Common myeloid progenitor, CD34-positive (primary cell): ENCODE measurements at regions not wholly inside any gene's neighbourhood (a gene's known extent, or its start where the extent isn't known, plus 50 kb on each side); places are given as distances from the start of the nearest gene placed in this dataset.

Source experiments
- CTCF ChIA-PET: fragments of 350-600 bp; sonication (Branson Sonifier 250); formaldehyde crosslinking; loops from one replicate; lab custom pipeline; 2021; ENCODE audit warnings: antibody characterized with exemption; lab: Charles Lee
- POLR2A ChIA-PET: fragments of 350-600 bp; sonication (Branson Sonifier 250); formaldehyde crosslinking; loops from one replicate; lab custom pipeline; 2021; ENCODE audit warnings: antibody characterized with exemption; lab: Charles Lee
- DNase-seq, 3 donors: peaks; one replicate each; pipeline versions ENCODE4 v3.0.0 to v3.0.0-alpha.2; 2013
- H3K27ac ChIP-seq, 2 experiments: 1 replicate in 1 of 2; 2 replicates in 1 of 2; pipeline ENCODE4 v1.7.0; 2013; ENCODE audit warnings: inconsistent platforms in 2 of 2, low read length in 2 of 2, mild to moderate bottlenecking in 2 of 2, low read depth in 1 of 2, moderate library complexity in 1 of 2; ENCODE audit not compliant: severe bottlenecking in 2 of 2, insufficient read depth in 1 of 2, poor library complexity in 1 of 2
- H3K27me3 ChIP-seq, 5 experiments: replicated peaks in 2 of 5; 1 replicate in 3 of 5; 2 replicates in 2 of 5; pipeline versions ENCODE4 v1.6.1 to v1.7.0; 2013; ENCODE audit warnings: low read length in 4 of 5, mild to moderate bottlenecking in 2 of 5, moderate library complexity in 2 of 5, inconsistent platforms in 1 of 5; ENCODE audit not compliant: insufficient read depth in 5 of 5, control insufficient read depth in 4 of 5
- H3K36me3 ChIP-seq, 4 experiments: 1 replicate in 2 of 4; 2 replicates in 2 of 4; pipeline versions ENCODE4 v1.6.1 to v1.7.0; 2013; ENCODE audit warnings: low read length in 3 of 4, control low read depth in 1 of 4, mild to moderate bottlenecking in 1 of 4; ENCODE audit not compliant: control insufficient read depth in 4 of 4, insufficient read depth in 4 of 4
- H3K4me1 ChIP-seq, 4 experiments: 1 replicate in 3 of 4; 2 replicates in 1 of 4; pipeline versions ENCODE4 v1.6.1 to v1.7.1; 2013; ENCODE audit warnings: low read length in 3 of 4, mild to moderate bottlenecking in 3 of 4, control low read depth in 1 of 4, inconsistent platforms in 1 of 4, moderate library complexity in 1 of 4; ENCODE audit not compliant: control insufficient read depth in 4 of 4, insufficient read depth in 4 of 4; ENCODE audit errors: control extremely low read depth in 1 of 4
- H3K4me3 ChIP-seq, 7 experiments: 1 replicate in 4 of 7; 2 replicates in 3 of 7; pipeline versions ENCODE4 v1.5.1 to v1.7.0; 2013; ENCODE audit warnings: mild to moderate bottlenecking in 7 of 7, low read length in 6 of 7, moderate library complexity in 6 of 7, inconsistent platforms in 2 of 7, low read depth in 2 of 7, control low read depth in 1 of 7; ENCODE audit not compliant: insufficient read depth in 4 of 7, control insufficient read depth in 1 of 7; ENCODE audit errors: extremely low read depth in 1 of 7
- H3K9me3 ChIP-seq, 5 experiments: 1 replicate in 4 of 5; 2 replicates in 1 of 5; pipeline versions ENCODE4 v1.6.1 to v1.7.1; 2013; ENCODE audit warnings: low read length in 4 of 5, mild to moderate bottlenecking in 2 of 5, inconsistent platforms in 1 of 5, low read depth in 1 of 5, moderate library complexity in 1 of 5; ENCODE audit not compliant: control insufficient read depth in 4 of 5, insufficient read depth in 2 of 5; ENCODE audit errors: control extremely low read depth in 1 of 5
- WGBS: methylation state at CpG from one replicate; pipeline ENCODE4 v1.1.5; 2013; ENCODE audit not compliant: insufficient coverage; 5-methylcytosine and 5-hydroxymethylcytosine counted together

DNA sequence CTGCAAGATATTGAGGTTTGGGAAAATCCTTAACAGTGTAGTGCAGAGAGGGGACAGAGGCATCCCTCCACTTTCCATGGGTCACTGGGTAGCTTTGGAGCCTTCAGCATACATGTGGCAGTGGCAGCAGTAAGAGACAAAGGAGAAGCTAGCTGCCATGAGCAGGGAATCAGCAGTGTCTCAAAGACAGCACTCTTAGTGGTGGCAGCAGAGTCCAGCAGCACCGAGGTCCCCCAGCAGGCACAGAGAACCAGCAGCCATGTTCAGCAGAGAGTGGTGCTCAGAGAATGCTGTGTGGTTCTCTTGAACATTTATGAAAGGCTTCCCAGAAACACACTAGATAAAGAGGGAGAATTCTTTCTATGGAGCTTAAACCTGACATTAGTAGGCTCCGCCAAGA is 308.5 kb downstream of the CENPC start:
- CTCF ChIA-PET = no interaction called here
- no peaks in the 10 kb centered on the region for H3K36me3 ChIP-seq
- H3K9me3 ChIP-seq = no peaks in the 10 kb centered on the region
- H3K27me3 ChIP-seq = peaks cover 0 to 2% (median 0%) of the 10 kb centered on the region in 5 experiments
- no peak overlapping the region for H3K4me3 ChIP-seq
- DNase-seq = no peak
- POLR2A ChIA-PET = no interaction called here
- 100% methylated on average over 2 of the region's 2 CpGs for WGBS
- H3K4me1 ChIP-seq = no peaks in the 10 kb centered on the region
- no peak overlapping the region for H3K27ac ChIP-seq

DNA sequence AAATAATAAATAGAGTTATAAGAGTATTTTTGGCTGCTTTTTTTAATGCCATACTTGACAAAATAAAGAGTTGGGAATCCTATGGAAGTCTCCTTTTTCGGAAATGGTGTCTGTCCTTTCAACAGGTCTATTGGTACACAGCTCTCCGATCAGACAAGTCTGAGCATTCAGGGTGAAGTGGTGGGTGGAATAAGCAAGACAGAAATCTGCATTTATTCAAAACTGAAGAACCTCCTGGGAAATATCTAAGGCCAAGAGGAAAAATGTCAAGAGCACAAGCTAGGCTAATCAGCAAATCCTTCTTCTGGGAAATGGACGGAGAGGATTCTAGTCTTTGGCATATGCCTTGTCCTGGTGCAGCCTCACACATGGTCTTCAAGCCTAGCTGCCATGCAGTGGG is 309.0 kb downstream of the CENPC start:
- H3K4me1 ChIP-seq = no peaks in the 10 kb centered on the region
- no peak overlapping the region for H3K4me3 ChIP-seq
- ChIA-PET POLR2A (no interaction called here), CTCF (no interaction called here)
- H3K36me3 ChIP-seq = no peaks in the 10 kb centered on the region
- H3K27ac ChIP-seq = no peak overlapping the region
- peaks cover 0 to 2% (median 0%) of the 10 kb centered on the region in 5 experiments for H3K27me3 ChIP-seq
- 100% methylated on average over 3 of the region's 3 CpGs for WGBS
- DNase-seq = no peak
- H3K9me3 ChIP-seq = no peaks in the 10 kb centered on the region

DNA sequence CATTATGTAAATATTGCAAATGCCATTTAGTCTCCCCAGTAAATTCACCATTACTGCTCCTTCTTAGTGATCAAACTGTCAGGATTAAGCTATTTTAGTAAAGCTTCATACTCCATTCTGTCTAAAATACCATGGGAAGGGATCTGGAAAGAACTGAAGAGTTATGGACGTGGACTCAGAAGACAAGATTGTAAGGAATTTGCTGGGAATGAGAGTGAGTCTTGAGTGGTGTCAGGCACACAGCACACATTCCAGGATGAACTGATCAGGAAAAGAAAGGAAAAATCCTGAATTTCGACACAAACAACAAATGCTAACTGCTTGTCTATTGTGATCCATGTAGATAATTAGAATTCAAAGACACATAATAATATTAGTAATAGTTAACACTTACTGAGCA is 311.0 kb downstream of the CENPC start:
- CTCF ChIA-PET = no interaction called here
- no peaks in the 10 kb centered on the region for H3K9me3 ChIP-seq
- POLR2A ChIA-PET = no interaction called here
- no peaks in the 10 kb centered on the region for H3K4me1 ChIP-seq
- H3K27ac ChIP-seq = no peak overlapping the region
- no peak overlapping the region for H3K4me3 ChIP-seq
- H3K27me3 ChIP-seq = peaks cover 0 to 2% (median 0%) of the 10 kb centered on the region in 5 experiments
- H3K36me3 ChIP-seq = no peaks in the 10 kb centered on the region
- 100% methylated on average over 1 of the region's 2 CpGs for WGBS
- DNase-seq = no peak

DNA sequence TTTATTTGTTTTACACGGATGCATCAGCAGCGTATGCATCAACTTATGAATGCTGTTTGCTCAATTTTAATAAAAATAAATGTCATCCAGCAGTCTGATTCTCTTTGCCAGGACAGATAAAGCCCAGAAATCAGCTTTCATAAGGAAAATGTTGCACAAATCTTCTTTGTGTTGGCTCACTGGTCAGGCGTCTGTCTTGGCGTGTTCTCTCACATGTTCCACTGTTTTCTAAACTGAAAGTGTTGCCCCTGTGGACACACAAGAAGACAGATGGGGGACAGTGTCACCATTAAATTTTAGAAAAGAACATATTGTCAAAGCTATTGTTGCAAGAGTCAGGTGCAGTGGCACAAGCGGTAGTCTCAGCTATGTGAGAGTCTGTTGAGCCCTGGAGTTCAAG is 316.2 kb downstream of the CENPC start:
- POLR2A ChIA-PET = no interaction called here
- no peak for DNase-seq
- Histone ChIP-seq H3K9me3 (no peaks in the 10 kb centered on the region), H3K27ac (no peak overlapping the region), H3K27me3 (no peaks in the 10 kb centered on the region), H3K36me3 (no peaks in the 10 kb centered on the region), H3K4me3 (no peak overlapping the region), H3K4me1 (no peaks in the 10 kb centered on the region)
- CTCF ChIA-PET = no interaction called here
- 93% methylated on average over 3 of the region's 5 CpGs for WGBS

DNA sequence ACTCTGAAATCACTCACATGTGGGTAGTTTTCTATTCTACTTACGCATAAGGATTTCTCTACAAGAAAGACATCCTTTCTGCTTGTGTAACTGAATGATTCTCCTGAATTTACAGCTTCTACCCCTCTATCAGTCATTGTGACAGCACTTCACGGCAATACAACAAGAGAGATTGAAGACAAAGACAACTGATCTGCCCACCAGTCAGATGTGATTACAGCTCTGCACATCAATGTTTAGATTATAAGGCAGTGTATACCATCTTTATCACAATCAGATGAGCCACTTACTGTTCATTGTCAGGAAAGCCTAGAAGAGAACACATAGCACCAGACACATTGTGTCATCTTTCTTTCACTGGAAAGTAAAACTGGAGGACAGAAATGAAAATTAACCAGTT is 324.4 kb downstream of the CENPC start:
- DNase-seq = no peak
- Histone ChIP-seq H3K9me3 (no peaks in the 10 kb centered on the region), H3K36me3 (no peaks in the 10 kb centered on the region), H3K4me1 (no peaks in the 10 kb centered on the region), H3K4me3 (no peak overlapping the region), H3K27me3 (no peaks in the 10 kb centered on the region), H3K27ac (no peak overlapping the region)
- ChIA-PET CTCF (interaction anchor here (0.7 to 1.3 kb wide), 3 partner anchors 9 to 12 kb away, joined by 3 read pairs; no protein-coding TSS in a partner anchor), POLR2A (no interaction called here)
- 100% methylated on average over 1 of the region's 2 CpGs for WGBS

DNA sequence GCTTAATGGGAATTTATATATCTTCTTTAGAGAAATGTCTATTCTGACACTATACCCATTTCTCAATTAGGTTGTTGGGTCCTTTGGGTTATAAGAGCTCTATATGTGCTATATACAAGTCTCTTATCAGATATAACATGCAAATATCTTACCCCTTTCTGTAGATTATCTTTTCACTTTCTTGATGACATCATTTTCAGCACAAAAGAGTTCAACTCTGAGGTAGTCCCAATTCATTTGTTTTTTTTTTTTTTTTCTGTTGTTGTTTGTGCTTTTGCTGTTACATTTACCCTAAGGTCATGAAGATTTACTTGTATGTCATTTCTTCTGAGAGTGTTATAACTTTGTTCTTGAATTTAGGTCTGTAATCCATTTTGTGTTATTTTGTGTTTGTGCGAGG is 326.4 kb downstream of the CENPC start:
- no peak overlapping the region for H3K27ac ChIP-seq
- WGBS = no CpG with 5 or more reads among the region's 1 CpG
- H3K4me3 ChIP-seq = no peak overlapping the region
- CTCF ChIA-PET = no interaction called here
- H3K27me3 ChIP-seq = no peaks in the 10 kb centered on the region
- no peak for DNase-seq
- no peaks in the 10 kb centered on the region for H3K36me3 ChIP-seq
- no peaks in the 10 kb centered on the region for H3K4me1 ChIP-seq
- H3K9me3 ChIP-seq = no peaks in the 10 kb centered on the region
- POLR2A ChIA-PET = no interaction called here

DNA sequence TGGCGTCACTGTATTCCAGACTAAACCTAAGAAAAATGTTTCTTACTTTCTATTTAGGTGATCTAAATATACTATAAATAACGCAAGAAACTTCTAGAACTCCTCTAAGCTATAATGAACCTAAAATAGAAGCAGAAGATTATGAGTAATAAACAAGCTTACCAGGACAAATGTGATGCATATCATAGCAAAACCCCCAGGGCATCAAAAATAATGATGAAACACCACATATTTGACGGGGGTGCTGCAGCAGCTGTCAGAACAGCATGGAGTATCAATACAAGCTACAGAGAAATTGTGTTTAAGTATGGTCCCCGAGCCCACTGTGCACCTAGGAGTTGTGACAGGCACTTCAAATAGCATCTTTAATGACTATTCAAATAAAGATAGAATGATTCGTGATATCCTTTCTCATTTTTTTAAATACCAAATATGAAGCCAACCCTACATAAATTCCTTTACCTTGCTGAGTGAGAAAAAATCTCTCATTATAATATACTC is 337.3 kb downstream of the CENPC start:
- POLR2A ChIA-PET = no interaction called here
- H3K9me3 ChIP-seq = peaks cover 0 to 7% (median 2%) of the 10 kb centered on the region in 5 experiments
- no peak for DNase-seq
- WGBS = 100% methylated on average over 1 of the region's 5 CpGs
- H3K4me3 ChIP-seq = no peak overlapping the region
- H3K27me3 ChIP-seq = peaks cover 0 to 3% (median 0%) of the 10 kb centered on the region in 5 experiments
- no peaks in the 10 kb centered on the region for H3K36me3 ChIP-seq
- CTCF ChIA-PET = no interaction called here
- H3K4me1 ChIP-seq = peaks cover 0 to 24% (median 15%) of the 10 kb centered on the region in 4 experiments
- H3K27ac ChIP-seq = no peak overlapping the region
